ENCODE measurements at regions not wholly inside any gene's neighbourhood (a gene's known extent, or its start where the extent isn't known, plus 50 kb on each side); places are given as distances from the start of the nearest gene placed in this dataset.

GRCh38 chr10:90604636-90605035, 253.2 kb downstream of the HTR7 start:
- CTCF ChIA-PET: no interaction called here
- ATAC-seq (ENCODE audit: poor library complexity) (no peak), DNase-seq (no peak)
- no peaks in the 10 kb centered on the region for H3K9me3 ChIP-seq (ENCODE audit: control insufficient read depth in 1 of 2, insufficient read depth in 1 of 2, low read length in 2 of 2)
- H3K9me3 Mint-ChIP-seq: peaks cover 4% of the 10 kb centered on the region
- no peaks in the 10 kb centered on the region for H3K4me1 Mint-ChIP-seq (ENCODE audit: low read depth)
- TF ChIP-seq CTCF (IDR thresholded peaks at IDR 0.05): no peak
- H3K27ac Mint-ChIP-seq: no peak overlapping the region
- no peaks in the 10 kb centered on the region for H3K27me3 Mint-ChIP-seq
- no peaks in the 10 kb centered on the region for H3K36me3 Mint-ChIP-seq (ENCODE audit: low read depth)
- H3K4me1 ChIP-seq (ENCODE audit: insufficient read depth, low read length): no peaks in the 10 kb centered on the region
- intact Hi-C loops (cut with DNase I, micrococcal nuclease): no loop called here
- no peaks in the 10 kb centered on the region for H3K27me3 ChIP-seq (ENCODE audit: control insufficient read depth in 1 of 2, insufficient read depth in 2 of 2, low read length in 2 of 2)
- H3K36me3 ChIP-seq (ENCODE audit: insufficient read depth, low read length): no peaks in the 10 kb centered on the region
- no peak overlapping the region for H3K4me3 ChIP-seq (ENCODE audit: low read length)
- POLR2A ChIA-PET: no interaction called here
- no peak overlapping the region for H3K27ac ChIP-seq (ENCODE audit: low read depth in 1 of 2, low read length in 2 of 2)
- H3K4me3 Mint-ChIP-seq: no peak overlapping the region

GRCh38 chr10:90605506-90605905, 252.3 kb downstream of the HTR7 start:
- Mint-ChIP-seq H3K4me3 (no peak overlapping the region), H3K27ac (no peak overlapping the region), H3K36me3 (ENCODE audit: low read depth) (no peaks in the 10 kb centered on the region), H3K4me1 (ENCODE audit: low read depth) (no peaks in the 10 kb centered on the region), H3K9me3 (peaks cover 4% of the 10 kb centered on the region), H3K27me3 (no peaks in the 10 kb centered on the region)
- Histone ChIP-seq H3K4me3 (ENCODE audit: low read length) (no peak overlapping the region), H3K4me1 (ENCODE audit: insufficient read depth, low read length) (no peaks in the 10 kb centered on the region), H3K27ac (ENCODE audit: low read depth in 1 of 2, low read length in 2 of 2) (no peak overlapping the region), H3K27me3 (ENCODE audit: control insufficient read depth in 1 of 2, insufficient read depth in 2 of 2, low read length in 2 of 2) (no peaks in the 10 kb centered on the region), H3K36me3 (ENCODE audit: insufficient read depth, low read length) (no peaks in the 10 kb centered on the region), H3K9me3 (ENCODE audit: control insufficient read depth in 1 of 2, insufficient read depth in 1 of 2, low read length in 2 of 2) (no peaks in the 10 kb centered on the region)
- intact Hi-C loops (cut with DNase I, micrococcal nuclease): no loop called here
- no peak for ATAC-seq (ENCODE audit: poor library complexity)
- ChIA-PET CTCF (no interaction called here), POLR2A (no interaction called here)
- no peak for DNase-seq
- TF ChIP-seq CTCF (IDR thresholded peaks at IDR 0.05): no peak

- no peak for ATAC-seq (ENCODE audit: poor library complexity)
- H3K4me1 ChIP-seq (ENCODE audit: insufficient read depth, low read length): no peaks in the 10 kb centered on the region
- Mint-ChIP-seq H3K27me3 (no peaks in the 10 kb centered on the region), H3K4me3 (no peak overlapping the region), H3K4me1 (ENCODE audit: low read depth) (no peaks in the 10 kb centered on the region), H3K36me3 (ENCODE audit: low read depth) (no peaks in the 10 kb centered on the region), H3K9me3 (no peaks in the 10 kb centered on the region), H3K27ac (no peak overlapping the region)
- no peak overlapping the region for H3K4me3 ChIP-seq (ENCODE audit: low read length)
- TF ChIP-seq CTCF (IDR thresholded peaks at IDR 0.05): no peak
- ChIA-PET POLR2A (no interaction called here), CTCF (no interaction called here)
- no peak overlapping the region for H3K27ac ChIP-seq (ENCODE audit: low read depth in 1 of 2, low read length in 2 of 2)
- DNase-seq: no peak
- H3K9me3 ChIP-seq (ENCODE audit: control insufficient read depth in 1 of 2, insufficient read depth in 1 of 2, low read length in 2 of 2): no peaks in the 10 kb centered on the region
- intact Hi-C loops (cut with DNase I, micrococcal nuclease): no loop called here
- no peaks in the 10 kb centered on the region for H3K36me3 ChIP-seq (ENCODE audit: insufficient read depth, low read length)
- H3K27me3 ChIP-seq (ENCODE audit: control insufficient read depth in 1 of 2, insufficient read depth in 2 of 2, low read length in 2 of 2): no peaks in the 10 kb centered on the region
These were observed 245.6 kb downstream of the HTR7 start for GRCh38 chr10:90612276-90612675.

All from CD4-positive, alpha-beta T cell (primary cell).